ENCODE measurements at regions not wholly inside any gene's neighbourhood (a gene's known extent, or its start where the extent isn't known, plus 50 kb on each side); places are given as distances from the start of the nearest gene placed in this dataset.
"Not testable (repeated sequence)": the region's sequence is repeated elsewhere in the genome, so short reads cannot be mapped to it uniquely, and the experiment has no call there.

DNA sequence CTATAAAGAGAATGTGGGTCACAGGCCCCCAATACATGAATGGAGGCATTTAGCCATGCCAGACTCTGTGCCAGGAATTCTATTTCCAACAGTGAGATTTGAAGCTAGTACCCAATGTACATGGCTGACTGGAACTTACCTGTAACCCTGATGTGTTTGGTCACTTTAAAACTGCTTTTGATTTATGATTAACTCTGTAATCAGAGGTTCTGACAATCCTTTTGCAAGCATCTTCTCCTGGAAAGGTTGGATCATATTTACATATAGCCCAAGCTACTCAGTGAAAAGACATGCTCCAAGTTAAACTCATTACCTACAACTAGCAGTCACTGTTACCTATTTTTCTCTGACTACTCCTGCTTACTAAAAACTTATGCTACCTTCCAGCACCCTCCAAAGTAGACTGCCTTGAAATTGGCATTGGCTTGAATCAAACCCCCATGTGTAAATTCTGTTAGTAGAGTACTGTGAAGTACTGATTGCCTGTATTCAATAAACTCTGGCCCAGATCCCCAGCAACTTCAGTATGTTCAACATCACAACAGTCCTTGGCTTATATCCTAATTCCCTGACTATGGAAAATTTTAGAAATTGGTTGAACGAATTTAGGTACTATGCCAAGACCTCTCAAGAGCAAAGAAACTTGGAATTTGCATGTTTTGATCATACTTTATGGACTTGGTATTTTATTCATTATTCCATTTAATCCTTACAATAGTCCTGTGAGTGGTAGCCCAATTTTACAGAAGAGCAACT, 665.6 kb upstream of the NECTIN3 start:
- H3K9me3 ChIP-seq (replicated peaks): no peaks in the 10 kb centered on the region
- DNase-seq: no peak
- no peak overlapping the region for H3K27ac ChIP-seq
- no peaks in the 10 kb centered on the region for H3K4me1 ChIP-seq
- no peaks in the 10 kb centered on the region for H3K36me3 ChIP-seq
- H3K27me3 ChIP-seq: no peaks in the 10 kb centered on the region
- no peak overlapping the region for H3K4me3 ChIP-seq

DNA sequence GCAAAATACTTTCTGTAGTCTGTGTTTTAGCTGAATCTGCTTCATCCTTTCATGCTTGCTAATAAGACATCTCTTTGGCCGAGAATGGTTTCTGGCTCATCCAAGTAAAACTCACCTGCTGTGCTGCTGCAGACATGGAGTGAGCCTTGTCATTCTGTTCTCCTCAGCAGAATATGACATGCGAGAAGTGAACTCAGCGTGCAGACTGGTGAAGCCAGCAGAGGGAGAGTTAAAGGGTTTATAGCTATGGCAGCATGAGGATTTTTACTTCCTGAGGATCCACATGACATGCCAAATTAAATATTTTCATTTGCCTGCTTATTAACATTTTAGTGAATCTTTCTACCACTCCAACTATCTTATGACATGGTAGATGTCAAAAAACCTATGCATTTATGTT, 658.4 kb upstream of the NECTIN3 start:
- H3K27me3 ChIP-seq: no peaks in the 10 kb centered on the region
- H3K27ac ChIP-seq: no peak overlapping the region
- no peaks in the 10 kb centered on the region for H3K9me3 ChIP-seq (replicated peaks)
- H3K4me1 ChIP-seq: peaks cover 11% of the 10 kb centered on the region
- no peak for DNase-seq
- H3K4me3 ChIP-seq: no peak overlapping the region
- no peaks in the 10 kb centered on the region for H3K36me3 ChIP-seq

DNA sequence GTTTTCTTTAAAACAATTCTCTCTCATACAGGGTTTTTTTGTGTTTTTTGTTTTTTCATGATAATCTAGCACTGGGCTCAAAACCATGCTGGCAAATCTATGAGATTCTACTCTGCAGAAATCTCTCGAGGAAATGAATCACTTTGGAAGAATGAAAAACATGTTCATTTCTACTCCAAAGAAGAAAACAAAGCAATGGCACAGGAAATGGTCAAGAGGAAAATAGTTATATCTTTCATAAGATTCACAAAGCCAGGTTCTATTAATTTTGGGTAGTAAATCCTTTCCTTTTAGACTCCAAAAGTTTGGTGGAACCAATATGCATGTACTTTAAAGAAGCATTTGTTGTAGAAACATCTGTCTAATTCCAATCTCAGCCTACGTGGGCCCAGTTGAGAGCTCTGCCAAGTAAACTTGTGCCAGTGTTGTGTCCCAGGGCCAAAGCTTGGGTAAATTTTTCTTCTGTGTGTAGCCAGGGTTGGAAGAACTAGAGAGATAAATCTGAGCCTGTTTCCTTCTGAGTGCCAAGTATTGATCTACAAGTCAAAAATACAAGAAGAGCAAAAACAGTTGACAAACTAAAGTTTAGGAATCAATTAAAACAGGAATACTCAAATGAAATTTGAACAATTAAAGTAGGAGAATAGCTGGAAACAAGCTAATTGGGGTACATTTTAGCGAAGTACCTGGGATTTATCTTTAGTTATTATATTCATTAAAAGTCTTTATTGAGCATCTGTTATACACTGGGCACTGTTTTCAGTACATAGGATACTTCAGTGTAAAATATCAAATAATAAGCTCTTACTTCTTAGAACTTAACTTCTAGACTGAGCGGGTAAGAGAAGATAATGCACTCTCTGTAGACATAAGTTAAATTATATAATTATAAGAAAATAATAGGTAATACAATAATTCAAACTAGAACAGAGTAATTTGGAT, 657.5 kb upstream of the NECTIN3 start:
- no peaks in the 10 kb centered on the region for H3K9me3 ChIP-seq (replicated peaks)
- H3K4me1 ChIP-seq: peaks cover 11% of the 10 kb centered on the region
- H3K27ac ChIP-seq: peak overlapping the region; percentile 6; the same call in 1 of the 2 replicates
- H3K4me3 ChIP-seq: no peak overlapping the region
- H3K36me3 ChIP-seq: no peaks in the 10 kb centered on the region
- no peaks in the 10 kb centered on the region for H3K27me3 ChIP-seq
- no peak for DNase-seq

DNA sequence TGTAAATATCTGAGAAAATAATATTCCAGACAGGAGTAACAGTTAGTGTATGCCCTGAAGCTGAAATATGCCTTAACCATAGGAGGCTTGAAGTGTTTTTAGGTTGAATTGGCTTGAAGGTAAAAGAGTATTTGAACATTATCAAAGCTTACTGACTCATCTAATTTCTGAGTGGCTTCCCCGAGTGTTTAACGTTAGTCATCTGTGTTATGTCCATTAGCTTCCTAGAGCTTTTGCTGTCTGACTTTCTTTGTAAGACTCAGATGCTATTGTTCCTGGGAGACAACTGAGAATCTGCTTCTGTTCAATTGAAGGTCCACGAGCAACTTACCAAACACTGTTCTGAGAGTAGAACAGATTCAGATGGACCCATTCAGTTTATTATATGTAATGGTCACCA, 656.8 kb upstream of the NECTIN3 start:
- no peak for DNase-seq
- Histone ChIP-seq H3K9me3 (replicated peaks) (no peaks in the 10 kb centered on the region), H3K36me3 (no peaks in the 10 kb centered on the region), H3K4me3 (no peak overlapping the region), H3K27me3 (no peaks in the 10 kb centered on the region), H3K4me1 (peaks cover 14% of the 10 kb centered on the region), H3K27ac (no peak overlapping the region)

DNA sequence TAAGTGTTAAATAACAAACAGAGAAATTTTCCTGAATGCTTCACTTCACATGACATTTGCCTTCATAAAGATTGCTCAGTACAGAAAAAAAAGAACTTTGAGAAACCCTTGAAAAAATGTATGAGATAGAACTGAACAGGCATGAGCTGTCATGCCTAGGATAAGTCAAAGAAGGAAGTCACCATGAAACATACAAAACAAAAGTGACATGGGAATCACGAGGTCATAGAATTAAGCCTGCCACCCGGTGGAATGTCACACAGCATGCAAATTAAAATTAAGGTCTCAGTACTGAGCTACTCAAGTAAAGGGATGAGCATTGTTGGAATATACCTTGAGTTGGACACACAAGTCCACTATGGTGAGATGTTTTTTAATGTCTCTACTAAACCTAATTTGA, 652.5 kb upstream of the NECTIN3 start:
- Histone ChIP-seq H3K9me3 (replicated peaks) (no peaks in the 10 kb centered on the region), H3K4me1 (peaks cover 12% of the 10 kb centered on the region), H3K27ac (no peak overlapping the region), H3K36me3 (no peaks in the 10 kb centered on the region), H3K4me3 (no peak overlapping the region), H3K27me3 (no peaks in the 10 kb centered on the region)
- peak in 1 of 2 experiments; percentile 3 for DNase-seq

DNA sequence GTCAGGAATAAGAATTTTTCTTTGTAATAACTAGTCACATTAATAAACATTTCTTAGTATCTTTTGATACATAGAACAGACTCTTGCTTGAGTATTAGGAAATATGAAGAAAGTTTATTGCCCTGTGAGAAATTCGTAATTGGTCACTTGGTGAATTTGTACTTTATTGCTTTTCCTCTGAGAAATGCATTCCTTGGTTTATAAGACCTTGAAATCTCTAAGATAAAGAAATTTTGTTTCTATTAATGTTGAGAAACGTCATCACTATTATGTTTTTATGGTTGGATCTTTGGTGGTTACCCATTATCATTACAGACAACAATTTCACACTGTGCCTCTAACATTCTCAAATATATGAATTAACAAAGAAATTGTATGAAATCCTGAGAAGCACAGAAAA, 652.0 kb upstream of the NECTIN3 start:
- H3K9me3 ChIP-seq (replicated peaks): no peaks in the 10 kb centered on the region
- no peak for DNase-seq
- peaks cover 9% of the 10 kb centered on the region for H3K4me1 ChIP-seq
- H3K36me3 ChIP-seq: no peaks in the 10 kb centered on the region
- H3K27ac ChIP-seq: 0 out of 2 replicates have a peak overlapping the region, but pooled peaks have one; percentile 27
- no peaks in the 10 kb centered on the region for H3K27me3 ChIP-seq
- H3K4me3 ChIP-seq: no peak overlapping the region

DNA sequence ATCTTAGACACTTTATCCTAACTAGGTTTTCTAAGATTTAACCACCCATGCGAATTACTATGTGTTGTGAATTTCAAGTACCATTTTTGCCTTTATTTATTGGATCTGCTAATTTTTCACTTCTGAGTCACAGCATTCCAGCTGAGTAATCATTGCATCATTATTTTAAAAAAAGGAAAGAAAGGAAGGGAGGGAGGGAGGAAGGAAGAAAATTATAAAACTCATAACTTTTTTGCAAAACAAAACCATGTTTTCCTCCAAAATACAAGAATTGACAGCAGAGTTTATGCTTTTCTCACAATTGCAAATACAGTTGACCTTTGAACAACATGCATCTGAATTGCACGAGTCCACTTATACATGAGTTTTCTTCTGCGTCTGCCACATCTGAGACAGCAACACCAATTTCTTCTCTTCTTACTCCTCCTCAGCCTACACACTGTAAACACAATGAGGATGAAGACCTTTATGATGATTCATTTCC, 651.4 kb upstream of the NECTIN3 start:
- no peak for DNase-seq
- no peak overlapping the region for H3K4me3 ChIP-seq

DNA sequence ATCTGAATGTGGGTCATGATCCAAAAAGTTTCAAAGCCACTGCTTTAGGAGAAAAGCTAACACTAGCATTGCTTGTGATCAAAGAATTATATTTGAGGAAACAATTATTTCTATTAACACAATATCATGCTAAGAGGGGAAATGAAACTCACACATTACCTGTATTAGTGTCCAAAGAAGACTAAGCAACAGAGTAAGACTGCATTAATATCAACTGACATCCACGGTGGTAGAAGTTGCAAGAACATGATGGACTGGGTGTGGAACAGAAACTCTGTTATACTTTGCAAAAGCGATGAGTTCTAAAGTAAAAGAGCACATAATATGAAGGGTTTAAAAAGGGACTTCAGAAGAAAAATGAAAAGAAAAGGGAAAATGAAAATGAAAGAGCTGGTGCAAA, 648.3 kb upstream of the NECTIN3 start:
- DNase-seq: no peak
- Histone ChIP-seq H3K27me3 (no peaks in the 10 kb centered on the region), H3K4me1 (peaks cover 9% of the 10 kb centered on the region), H3K4me3 (no peak overlapping the region), H3K27ac (no peak overlapping the region), H3K36me3 (no peaks in the 10 kb centered on the region), H3K9me3 (replicated peaks) (no peaks in the 10 kb centered on the region)

More for the DNA sequence above, 651.4 kb upstream of the NECTIN3 start:
- peak overlapping the region; percentile 27; the same call in 1 of the 2 replicates for H3K27ac ChIP-seq
- H3K36me3 ChIP-seq: no peaks in the 10 kb centered on the region
- H3K27me3 ChIP-seq: no peaks in the 10 kb centered on the region
- no peaks in the 10 kb centered on the region for H3K9me3 ChIP-seq (replicated peaks)
- H3K4me1 ChIP-seq: peaks cover 9% of the 10 kb centered on the region

DNA sequence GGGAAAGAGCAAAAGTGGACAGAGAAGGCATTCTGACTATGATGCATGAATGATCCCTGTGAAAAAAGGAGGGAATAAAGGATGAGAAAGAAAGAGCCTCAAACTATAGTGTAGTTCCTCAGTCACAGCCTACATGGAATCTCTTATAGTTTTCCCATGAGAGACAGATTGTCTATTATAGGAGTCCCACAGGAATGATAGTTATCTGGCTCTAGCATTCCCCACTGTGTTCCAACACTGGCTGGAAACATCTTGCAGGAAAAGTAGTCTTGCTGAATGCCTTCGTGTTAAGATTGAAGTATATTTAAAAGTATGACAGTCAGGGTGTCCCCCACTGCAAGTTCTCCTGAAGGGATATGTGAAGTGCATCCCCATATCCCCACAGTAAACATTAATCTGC, 641.5 kb upstream of the NECTIN3 start:
- Histone ChIP-seq H3K9me3 (replicated peaks) (no peaks in the 10 kb centered on the region), H3K27me3 (no peaks in the 10 kb centered on the region), H3K27ac (no peak overlapping the region), H3K4me3 (no peak overlapping the region), H3K4me1 (no peaks in the 10 kb centered on the region), H3K36me3 (no peaks in the 10 kb centered on the region)
- DNase-seq: no peak

DNA sequence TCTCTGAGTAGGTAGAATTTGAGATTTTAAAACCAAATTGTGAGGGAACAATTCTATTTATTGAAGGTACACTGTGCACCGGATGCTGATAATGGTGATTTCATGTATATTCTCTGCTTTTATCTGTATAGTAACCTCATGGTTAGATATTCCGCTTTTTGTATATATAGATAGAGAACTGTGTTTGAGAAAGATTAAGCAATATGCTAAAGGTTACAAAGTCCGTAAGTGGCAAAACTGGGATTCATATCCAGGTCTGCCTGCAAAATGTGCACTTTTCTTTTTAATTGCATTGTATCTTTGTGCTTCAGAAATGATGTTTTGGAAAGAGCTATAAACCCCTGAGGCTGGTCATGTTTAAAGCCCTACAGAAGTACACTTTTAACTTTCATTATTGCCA, 635.4 kb upstream of the NECTIN3 start:
- no peaks in the 10 kb centered on the region for H3K4me1 ChIP-seq
- no peaks in the 10 kb centered on the region for H3K27me3 ChIP-seq
- H3K27ac ChIP-seq: no peak overlapping the region
- DNase-seq: no peak
- H3K9me3 ChIP-seq (replicated peaks): no peaks in the 10 kb centered on the region
- H3K4me3 ChIP-seq: no peak overlapping the region
- no peaks in the 10 kb centered on the region for H3K36me3 ChIP-seq

DNA sequence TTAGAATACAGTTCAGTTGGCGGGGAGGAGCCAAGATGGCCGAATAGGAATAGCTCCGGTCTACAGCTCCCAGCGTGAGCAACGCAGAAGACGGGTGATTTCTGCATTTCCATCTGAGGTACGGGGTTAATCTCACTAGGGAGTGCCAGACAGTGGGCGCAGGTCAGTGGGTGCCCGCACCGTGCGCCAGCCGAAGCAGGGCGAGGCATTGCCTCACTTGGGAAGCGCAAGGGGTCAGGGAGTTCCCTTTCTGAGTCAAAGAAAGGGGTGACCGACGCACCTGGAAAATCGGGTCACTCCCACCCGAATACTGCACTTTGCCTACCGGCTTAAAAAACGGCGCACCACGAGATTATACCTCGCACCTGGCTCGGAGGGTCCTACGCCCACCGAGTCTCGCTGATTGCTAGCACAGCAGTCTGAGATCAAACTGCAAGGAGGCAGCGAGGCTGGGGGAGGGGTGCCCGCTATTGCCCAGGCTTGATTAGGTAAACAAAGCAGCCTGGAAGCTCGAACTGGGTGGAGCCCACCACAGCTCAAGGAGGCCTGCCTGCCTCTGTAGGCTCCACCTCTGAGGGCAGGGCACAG, 631.5 kb upstream of the NECTIN3 start:
- H3K9me3 ChIP-seq (replicated peaks); H3K4me1 ChIP-seq; H3K36me3 ChIP-seq; DNase-seq; H3K27ac ChIP-seq; H3K27me3 ChIP-seq; H3K4me3 ChIP-seq: not testable (repeated sequence)

DNA sequence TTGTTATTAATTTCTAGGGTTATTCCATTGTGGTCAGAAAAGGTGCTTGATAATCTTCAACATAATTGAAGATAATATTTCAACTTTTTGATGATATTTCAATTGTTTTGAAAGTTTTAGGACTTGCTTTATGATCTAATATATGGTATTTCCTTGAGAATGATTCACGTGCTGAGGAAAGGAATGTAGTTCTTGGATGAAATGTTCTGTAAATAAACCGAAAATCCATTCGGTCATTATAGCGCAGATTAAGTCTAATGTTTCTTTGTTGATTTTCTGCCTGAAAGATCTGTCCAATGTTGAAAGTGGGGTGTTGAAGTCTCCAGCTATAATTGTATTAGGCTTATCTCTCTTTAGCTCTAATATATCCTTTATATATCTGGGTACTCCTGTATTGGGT, 617.5 kb upstream of the NECTIN3 start:
- Histone ChIP-seq H3K4me3 (no peak overlapping the region), H3K36me3 (no peaks in the 10 kb centered on the region), H3K27me3 (no peaks in the 10 kb centered on the region), H3K27ac (no peak overlapping the region), H3K9me3 (replicated peaks) (no peaks in the 10 kb centered on the region), H3K4me1 (no peaks in the 10 kb centered on the region)
- no peak for DNase-seq

DNA sequence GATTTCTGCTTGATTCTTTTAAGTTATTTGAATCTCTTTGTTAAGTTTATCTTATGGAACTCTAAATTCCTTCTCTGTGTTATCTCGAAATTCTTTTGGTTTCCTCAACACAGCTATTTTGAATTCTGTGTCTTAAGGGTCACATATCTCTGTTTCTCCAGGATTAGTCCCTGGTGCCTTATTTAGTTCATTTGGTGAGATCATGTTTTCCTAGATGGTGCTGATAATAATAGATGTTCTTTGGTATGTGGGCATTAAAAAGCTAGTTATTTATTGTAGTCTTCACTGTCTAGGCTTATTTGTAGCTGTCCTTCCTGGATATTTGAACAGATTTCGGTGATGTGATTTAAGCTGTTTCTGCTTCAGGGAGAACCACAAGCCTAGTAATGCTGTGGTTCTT, 615.6 kb upstream of the NECTIN3 start:
- DNase-seq: no peak

DNA sequence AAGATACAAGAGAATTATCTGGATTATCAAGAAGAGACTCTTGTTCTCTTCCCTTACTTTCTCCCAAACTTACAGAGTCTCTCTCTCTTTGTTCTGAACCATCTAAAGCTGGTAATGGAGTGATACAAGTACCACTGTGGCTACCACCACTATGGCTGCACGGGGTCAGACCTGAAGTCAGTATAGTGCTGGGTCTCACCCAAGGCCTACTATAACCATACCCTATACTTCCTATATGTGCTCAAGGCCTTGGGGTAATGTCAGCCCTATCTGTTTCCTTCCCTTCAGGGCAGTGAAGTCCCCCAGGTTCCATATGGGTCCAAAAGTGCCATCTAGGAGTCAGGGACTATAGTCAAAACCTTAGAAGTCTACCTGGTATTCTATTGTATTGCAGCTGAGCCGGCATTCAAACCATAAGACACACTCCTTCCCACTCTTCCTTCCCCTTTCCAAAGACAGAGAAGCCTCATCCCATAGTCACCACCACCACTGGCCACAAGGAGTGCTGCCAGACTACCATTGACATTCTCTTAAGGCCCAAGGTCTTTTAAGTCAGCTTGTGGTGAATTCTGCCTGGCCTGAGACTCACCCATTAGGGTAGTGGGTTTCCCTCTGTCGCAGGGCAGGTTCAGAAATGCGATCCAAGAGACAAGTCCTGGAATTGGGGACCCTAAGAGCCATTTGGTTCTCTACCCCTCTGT, 615.0 kb upstream of the NECTIN3 start:
- peak in 1 of 2 experiments; percentile 11 for DNase-seq
- no peaks in the 10 kb centered on the region for H3K4me1 ChIP-seq
- no peaks in the 10 kb centered on the region for H3K9me3 ChIP-seq (replicated peaks)
- no peak overlapping the region for H3K27ac ChIP-seq
- no peak overlapping the region for H3K4me3 ChIP-seq
- H3K27me3 ChIP-seq: no peaks in the 10 kb centered on the region
- H3K36me3 ChIP-seq: no peaks in the 10 kb centered on the region

More for the DNA sequence above, 615.6 kb upstream of the NECTIN3 start:
- H3K27me3 ChIP-seq: no peaks in the 10 kb centered on the region
- H3K4me3 ChIP-seq: no peak overlapping the region
- H3K27ac ChIP-seq: no peak overlapping the region
- no peaks in the 10 kb centered on the region for H3K4me1 ChIP-seq
- H3K9me3 ChIP-seq (replicated peaks): no peaks in the 10 kb centered on the region
- H3K36me3 ChIP-seq: no peaks in the 10 kb centered on the region

All from SJCRH30 (cell line).